ENCODE measurements at regions not wholly inside any gene's neighbourhood (a gene's known extent, or its start where the extent isn't known, plus 50 kb on each side); places are given as distances from the start of the nearest gene placed in this dataset.

GRCh38 chr20:22842793-22843192, 192.3 kb upstream of the SSTR4 start:
- Mint-ChIP-seq H3K9me3 (ENCODE audit: insufficient read depth) (no peaks in the 10 kb centered on the region), H3K4me1 (no peaks in the 10 kb centered on the region), H3K27ac (no peak overlapping the region), H3K4me3 (no peak overlapping the region), H3K27me3 (peaks cover 4% of the 10 kb centered on the region)
- H3K27me3 ChIP-seq (replicated peaks in 1 of 4; ENCODE audit: control extremely low read depth in 1 of 4, control insufficient read depth in 3 of 4, insufficient read depth in 4 of 4, low read length in 3 of 4) = no peaks in the 10 kb centered on the region
- no peak overlapping the region for H2AFZ ChIP-seq (ENCODE audit: insufficient read depth, low read depth, low read length, poor library complexity, severe bottlenecking)
- no peaks in the 10 kb centered on the region for H3K4me1 ChIP-seq (ENCODE audit: control insufficient read depth in 2 of 2, insufficient read depth in 2 of 2, low read length in 2 of 2)
- POLR2A ChIA-PET = no interaction called here
- ATAC-seq (ENCODE audit: low read depth) (no peak), DNase-seq (no peak)
- no peak overlapping the region for H3K4me3 ChIP-seq (ENCODE audit: control extremely low read depth in 1 of 5, extremely low read depth in 1 of 5, insufficient read depth in 1 of 5, low read depth in 2 of 5, low read length in 4 of 5)
- intact Hi-C loops (cut with micrococcal nuclease) = no loop called here
- H3K9me3 ChIP-seq (ENCODE audit: control extremely low read depth in 1 of 3, control insufficient read depth in 2 of 3, insufficient read depth in 1 of 3, low read length in 2 of 3) = no peaks in the 10 kb centered on the region
- H3K79me2 ChIP-seq (ENCODE audit: control insufficient read depth, insufficient read depth, low read length) = no peaks in the 10 kb centered on the region
- H3K27ac ChIP-seq (ENCODE audit: low read length in 2 of 2) = no peak overlapping the region
- H3K36me3 ChIP-seq (replicated peaks in 1 of 2; ENCODE audit: control extremely low read depth in 1 of 2, control insufficient read depth in 1 of 2, extremely low read depth in 1 of 2, insufficient read depth in 2 of 2, low read length in 1 of 2) = no peaks in the 10 kb centered on the region
- CTCF ChIA-PET = no interaction called here
- H3K4me2 ChIP-seq (replicated peaks; ENCODE audit: low read depth, low read length, poor library complexity, severe bottlenecking) = no peak overlapping the region
- WGBS (ENCODE audit: insufficient coverage) = 93% methylated on average over 3 of the region's 5 CpGs
- no peak for TF ChIP-seq EZH2 (IDR thresholded peaks at IDR 0.05; ENCODE audit: borderline replicate concordance, insufficient read depth, low read depth, low read length, poor library complexity, severe bottlenecking)
- no peaks in the 10 kb centered on the region for H4K20me1 ChIP-seq (ENCODE audit: control insufficient read depth, insufficient read depth, low read length, poor library complexity, severe bottlenecking)
- no peak overlapping the region for H3K9ac ChIP-seq (ENCODE audit: low read length)

GRCh38 chr20:22844959-22845358, 190.2 kb upstream of the SSTR4 start:
- POLR2A ChIA-PET = no interaction called here
- Histone ChIP-seq H3K4me1 (ENCODE audit: control insufficient read depth in 2 of 2, insufficient read depth in 2 of 2, low read length in 2 of 2) (no peaks in the 10 kb centered on the region), H3K4me3 (ENCODE audit: control extremely low read depth in 1 of 5, extremely low read depth in 1 of 5, insufficient read depth in 1 of 5, low read depth in 2 of 5, low read length in 4 of 5) (no peak overlapping the region), H3K79me2 (ENCODE audit: control insufficient read depth, insufficient read depth, low read length) (no peaks in the 10 kb centered on the region), H3K9me3 (ENCODE audit: control extremely low read depth in 1 of 3, control insufficient read depth in 2 of 3, insufficient read depth in 1 of 3, low read length in 2 of 3) (no peaks in the 10 kb centered on the region), H4K20me1 (ENCODE audit: control insufficient read depth, insufficient read depth, low read length, poor library complexity, severe bottlenecking) (no peaks in the 10 kb centered on the region), H2AFZ (ENCODE audit: insufficient read depth, low read depth, low read length, poor library complexity, severe bottlenecking) (no peak overlapping the region), H3K27me3 (replicated peaks in 1 of 4; ENCODE audit: control extremely low read depth in 1 of 4, control insufficient read depth in 3 of 4, insufficient read depth in 4 of 4, low read length in 3 of 4) (no peaks in the 10 kb centered on the region), H3K4me2 (replicated peaks; ENCODE audit: low read depth, low read length, poor library complexity, severe bottlenecking) (no peak overlapping the region), H3K36me3 (replicated peaks in 1 of 2; ENCODE audit: control extremely low read depth in 1 of 2, control insufficient read depth in 1 of 2, extremely low read depth in 1 of 2, insufficient read depth in 2 of 2, low read length in 1 of 2) (no peaks in the 10 kb centered on the region), H3K27ac (ENCODE audit: low read length in 2 of 2) (no peak overlapping the region), H3K9ac (ENCODE audit: low read length) (no peak overlapping the region)
- TF ChIP-seq, protein P1, sequence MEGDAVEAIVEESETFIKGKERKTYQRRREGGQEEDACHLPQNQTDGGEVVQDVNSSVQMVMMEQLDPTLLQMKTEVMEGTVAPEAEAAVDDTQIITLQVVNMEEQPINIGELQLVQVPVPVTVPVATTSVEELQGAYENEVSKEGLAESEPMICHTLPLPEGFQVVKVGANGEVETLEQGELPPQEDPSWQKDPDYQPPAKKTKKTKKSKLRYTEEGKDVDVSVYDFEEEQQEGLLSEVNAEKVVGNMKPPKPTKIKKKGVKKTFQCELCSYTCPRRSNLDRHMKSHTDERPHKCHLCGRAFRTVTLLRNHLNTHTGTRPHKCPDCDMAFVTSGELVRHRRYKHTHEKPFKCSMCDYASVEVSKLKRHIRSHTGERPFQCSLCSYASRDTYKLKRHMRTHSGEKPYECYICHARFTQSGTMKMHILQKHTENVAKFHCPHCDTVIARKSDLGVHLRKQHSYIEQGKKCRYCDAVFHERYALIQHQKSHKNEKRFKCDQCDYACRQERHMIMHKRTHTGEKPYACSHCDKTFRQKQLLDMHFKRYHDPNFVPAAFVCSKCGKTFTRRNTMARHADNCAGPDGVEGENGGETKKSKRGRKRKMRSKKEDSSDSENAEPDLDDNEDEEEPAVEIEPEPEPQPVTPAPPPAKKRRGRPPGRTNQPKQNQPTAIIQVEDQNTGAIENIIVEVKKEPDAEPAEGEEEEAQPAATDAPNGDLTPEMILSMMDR (IDR thresholded peaks at IDR 0.05) = no peak
- no peak for TF ChIP-seq EZH2 (IDR thresholded peaks at IDR 0.05; ENCODE audit: borderline replicate concordance, insufficient read depth, low read depth, low read length, poor library complexity, severe bottlenecking)
- ATAC-seq (ENCODE audit: low read depth) (no peak), DNase-seq (no peak)
- Mint-ChIP-seq H3K9me3 (ENCODE audit: insufficient read depth) (no peaks in the 10 kb centered on the region), H3K27me3 (peaks cover 4% of the 10 kb centered on the region), H3K27ac (no peak overlapping the region), H3K4me3 (no peak overlapping the region), H3K4me1 (no peaks in the 10 kb centered on the region)
- intact Hi-C loops (cut with micrococcal nuclease) = no loop called here
- CTCF ChIA-PET = no interaction called here
